ENCODE measurements at regions not wholly inside any gene's neighbourhood (a gene's known extent, or its start where the extent isn't known, plus 50 kb on each side); places are given as distances from the start of the nearest gene placed in this dataset.

DNA sequence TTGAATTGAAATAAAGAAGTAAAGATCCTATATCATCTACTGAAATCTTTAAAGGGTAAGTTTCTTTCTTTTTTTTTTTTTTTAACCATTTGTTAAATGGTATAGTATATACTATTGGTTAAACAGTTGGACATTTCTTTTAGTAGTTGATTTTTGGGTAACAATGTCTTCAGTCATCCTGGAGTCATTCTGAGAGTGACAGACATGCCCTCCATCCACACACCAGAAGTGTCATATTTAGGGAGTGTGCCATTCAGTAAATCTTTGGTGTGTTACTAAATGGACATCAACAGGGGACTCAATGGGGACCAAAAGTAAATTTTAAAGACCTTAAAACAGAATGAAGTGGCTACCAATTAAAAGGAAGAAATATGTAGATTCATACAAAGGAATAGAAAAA lies 50.8 kb upstream of the SLC39A10 start:
- DNase-seq = no peak

DNA sequence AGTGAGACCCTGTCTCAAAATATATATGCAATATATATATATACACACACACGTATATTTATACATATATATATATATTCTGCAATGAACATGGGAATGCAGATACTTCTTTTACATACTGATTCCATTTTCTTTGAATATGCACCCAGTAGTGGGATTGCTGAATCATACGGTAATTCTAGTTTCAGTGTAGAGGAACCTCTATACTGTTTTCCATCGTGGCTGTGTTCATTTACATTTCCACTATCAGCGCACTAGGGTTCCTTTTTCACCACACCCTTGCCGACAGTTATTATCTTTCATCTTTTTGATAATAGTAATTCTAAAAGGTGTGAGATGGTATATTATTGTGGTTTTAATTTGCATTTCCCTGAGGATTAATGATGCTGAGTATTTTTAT lies 52.3 kb upstream of the SLC39A10 start:
- DNase-seq = no peak

DNA sequence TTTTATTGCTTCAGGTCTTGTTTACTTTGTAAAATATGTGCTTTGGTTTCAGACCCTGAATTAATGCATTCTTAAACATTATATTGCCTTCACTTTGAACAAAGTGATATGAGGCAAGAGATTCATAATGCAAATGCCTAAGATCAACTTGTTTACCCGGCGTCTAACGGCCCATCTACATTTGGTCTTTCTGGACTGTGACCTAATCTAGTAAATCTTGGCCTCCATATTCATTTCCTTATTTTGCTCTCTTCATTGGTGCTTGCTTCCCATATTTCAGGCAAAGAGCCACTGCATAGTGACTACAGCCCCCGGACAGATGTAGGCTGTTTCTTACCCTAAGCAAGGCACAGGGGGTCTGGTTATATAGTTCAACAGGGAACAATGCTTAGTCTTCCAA lies 53.0 kb upstream of the SLC39A10 start:
- DNase-seq = no peak

DNA sequence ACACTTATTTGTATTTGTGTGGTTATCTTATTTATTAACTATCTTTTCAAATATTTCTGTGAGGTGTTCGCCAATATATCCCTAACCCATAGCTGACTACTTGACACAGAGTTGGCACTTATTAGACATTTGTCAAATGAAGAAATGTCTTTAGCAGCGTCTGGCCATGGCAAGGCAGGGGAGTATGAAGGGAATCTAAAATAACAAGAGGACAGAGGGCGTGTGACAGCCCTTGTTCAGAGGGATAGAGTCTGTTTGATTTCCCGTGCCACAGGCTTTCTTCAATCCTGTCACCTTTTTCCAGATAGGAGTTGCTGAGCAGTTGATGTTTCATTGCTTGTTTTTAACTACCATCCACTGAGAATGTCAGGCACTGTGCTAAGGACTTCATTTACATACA lies 53.6 kb upstream of the SLC39A10 start:
- DNase-seq = no peak

DNA sequence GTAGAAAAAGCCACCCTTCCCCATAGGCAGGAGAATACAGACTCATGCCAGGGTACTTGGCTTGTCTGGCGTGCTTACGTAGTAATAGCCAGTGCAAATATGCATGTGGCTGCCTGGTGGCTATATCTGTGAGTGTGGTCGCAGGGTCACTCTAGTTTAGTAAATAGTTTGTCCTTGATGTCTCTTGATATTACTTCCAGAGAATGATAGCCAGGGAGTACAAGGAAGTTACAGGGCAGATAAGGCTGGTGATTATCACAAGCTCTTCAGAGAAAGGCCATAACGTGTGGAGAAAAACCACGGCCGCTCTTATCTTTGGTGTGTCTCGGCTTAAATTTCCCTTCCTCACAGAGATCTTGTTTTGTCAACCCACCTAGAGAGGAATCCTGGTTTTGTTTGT lies 54.3 kb upstream of the SLC39A10 start:
- no peak for DNase-seq

DNA sequence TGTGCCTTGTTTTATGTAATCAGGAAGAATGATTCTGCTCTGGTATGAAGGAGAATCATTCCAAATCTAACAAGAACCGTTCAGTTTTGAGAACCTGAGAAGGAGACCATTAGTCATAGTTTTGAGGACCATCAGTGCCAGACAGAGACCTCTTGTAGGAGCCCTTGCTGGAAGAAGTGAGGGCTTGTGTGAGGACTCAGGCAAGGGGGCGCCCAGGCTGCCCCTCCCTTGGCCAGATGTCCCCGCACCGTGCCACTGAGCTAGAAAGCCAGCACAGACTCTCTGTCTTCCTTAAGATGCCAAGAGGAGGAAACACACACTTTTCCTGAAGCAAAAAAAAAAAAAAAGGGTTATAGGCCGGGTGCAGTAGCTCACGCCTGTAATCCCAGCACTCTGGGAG lies 55.7 kb upstream of the SLC39A10 start:
- no peak for DNase-seq

DNA sequence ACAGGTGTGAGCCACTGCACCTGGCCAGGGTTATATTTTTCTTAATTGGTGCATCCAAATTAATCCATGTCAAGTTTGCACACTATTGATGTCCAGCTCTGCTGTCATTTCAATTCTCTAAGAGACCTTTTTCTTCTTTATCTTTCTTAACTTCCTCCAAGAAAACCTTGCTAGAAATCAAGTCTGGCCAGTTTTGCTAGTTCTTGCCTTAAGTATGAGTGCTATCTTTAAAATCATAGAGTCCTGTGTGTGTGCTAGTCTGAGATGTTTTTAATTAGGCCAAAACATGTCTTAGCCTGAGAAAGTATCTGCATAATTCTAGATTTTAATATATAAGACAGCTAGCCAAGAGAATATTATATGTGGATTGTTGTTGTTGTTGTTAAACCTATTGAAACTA lies 56.2 kb upstream of the SLC39A10 start:
- DNase-seq = no peak

DNA sequence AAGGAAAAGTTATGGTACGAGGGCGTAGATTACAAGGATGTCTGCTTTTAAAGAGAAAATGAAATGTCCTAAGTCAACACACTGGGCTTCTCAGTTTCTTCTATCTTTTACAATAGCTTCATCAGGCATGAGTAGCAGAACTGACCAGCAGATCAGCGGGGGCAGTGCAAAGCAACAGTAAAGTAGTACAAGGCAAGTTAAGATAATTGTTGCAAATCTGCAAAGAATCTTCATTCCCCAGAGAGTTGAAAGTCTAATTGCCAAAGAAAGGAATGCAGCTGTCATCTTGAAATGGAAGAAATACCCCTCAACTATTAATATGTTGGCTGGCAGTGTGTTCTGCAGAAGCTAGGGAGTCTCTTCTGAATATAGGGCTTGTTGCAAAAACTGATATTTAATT lies 60.2 kb upstream of the SLC39A10 start:
- no peak for DNase-seq

DNA sequence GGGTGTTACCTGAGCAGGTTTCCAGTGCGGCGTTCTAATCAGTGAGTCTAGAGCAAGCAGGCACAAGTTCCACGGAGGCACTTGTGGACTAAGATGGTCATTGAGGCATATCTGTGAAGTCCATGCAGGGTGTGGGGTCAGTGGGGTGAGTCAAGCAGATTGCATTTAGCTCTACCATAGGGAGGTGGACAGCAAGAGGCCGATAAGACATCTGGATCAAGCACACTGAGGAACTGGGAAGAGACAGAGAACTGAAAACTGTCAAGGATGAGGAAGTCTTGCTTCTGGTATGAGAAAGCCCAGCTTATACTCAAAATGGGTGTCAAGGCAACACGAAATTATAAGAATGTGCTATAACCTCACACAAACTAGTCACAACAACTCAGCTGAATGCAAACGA lies 61.2 kb upstream of the SLC39A10 start:
- DNase-seq = no peak

DNA sequence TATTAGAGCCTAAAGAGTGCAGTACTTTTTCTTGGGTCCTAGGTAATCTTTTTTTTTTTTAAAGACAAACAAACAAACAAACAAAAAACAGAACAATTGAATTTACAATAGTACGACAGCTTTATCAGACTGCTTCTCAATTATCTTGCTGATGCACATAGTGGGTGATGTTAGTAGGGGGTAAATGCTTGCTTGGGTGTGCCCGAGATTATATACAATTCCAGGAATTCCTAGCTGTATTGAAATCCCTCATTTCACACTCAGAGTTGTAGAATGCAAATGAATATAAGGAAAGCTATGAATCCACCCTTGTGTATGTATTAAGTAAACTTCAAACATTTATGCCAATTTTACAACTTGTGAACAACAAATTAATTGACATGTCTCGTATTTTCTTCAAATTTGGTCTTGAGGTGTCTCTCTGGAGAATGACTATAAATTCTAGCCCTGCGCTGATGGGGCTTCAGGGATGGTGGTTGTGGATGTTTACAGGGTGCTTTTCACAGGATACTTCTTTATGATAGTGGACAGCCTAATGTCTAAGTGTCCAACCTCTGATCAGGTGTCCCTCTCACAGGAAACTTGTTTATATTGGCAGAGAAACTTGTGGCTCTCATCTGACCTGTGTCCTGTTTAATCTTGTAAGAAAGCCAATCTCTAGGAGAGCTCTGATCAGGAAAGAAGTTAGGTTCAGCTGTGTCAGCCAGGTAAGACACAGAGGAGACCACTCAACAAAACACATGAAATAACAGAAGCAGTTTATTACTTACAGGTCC lies 61.9 kb upstream of the SLC39A10 start:
- DNase-seq = no peak

DNA sequence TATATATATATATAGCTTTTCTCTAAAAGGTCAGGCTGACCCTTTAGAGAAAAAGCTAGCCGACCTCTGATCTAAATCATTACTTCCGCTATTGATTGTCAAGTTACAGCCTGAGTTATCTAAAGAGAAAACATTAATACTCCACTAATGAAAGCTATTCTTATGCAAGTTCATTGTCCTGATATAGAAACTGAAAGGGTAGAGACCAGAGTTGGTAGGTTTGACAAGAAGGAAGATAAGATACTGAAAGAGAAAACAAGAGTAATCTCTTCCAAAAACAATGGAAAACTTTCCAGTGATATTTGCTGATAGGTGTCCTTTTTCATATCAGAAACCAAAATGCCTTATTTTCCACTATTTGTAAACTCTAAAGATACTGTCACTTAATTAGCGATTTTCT lies 62.8 kb upstream of the SLC39A10 start:
- no peak for DNase-seq

DNA sequence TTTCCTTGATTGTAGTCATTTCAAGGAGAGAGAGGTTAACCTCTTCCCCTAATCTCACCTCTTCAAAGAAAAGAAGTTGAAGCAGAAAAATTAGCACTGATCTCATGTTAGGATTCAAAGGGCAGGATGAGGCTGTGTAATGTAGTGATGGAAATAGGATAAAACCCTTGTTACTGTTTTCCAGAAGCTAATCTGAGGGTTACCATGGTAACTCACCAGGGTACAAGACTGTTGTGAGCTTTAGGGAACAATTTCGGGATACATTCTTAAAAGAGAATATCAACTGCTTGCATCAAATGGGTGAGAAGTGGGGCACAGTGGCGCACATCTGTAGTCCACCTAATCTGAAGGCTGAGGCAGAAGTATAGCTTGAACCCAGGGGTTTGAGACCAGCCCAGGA lies 64.9 kb upstream of the SLC39A10 start:
- DNase-seq = no peak

DNA sequence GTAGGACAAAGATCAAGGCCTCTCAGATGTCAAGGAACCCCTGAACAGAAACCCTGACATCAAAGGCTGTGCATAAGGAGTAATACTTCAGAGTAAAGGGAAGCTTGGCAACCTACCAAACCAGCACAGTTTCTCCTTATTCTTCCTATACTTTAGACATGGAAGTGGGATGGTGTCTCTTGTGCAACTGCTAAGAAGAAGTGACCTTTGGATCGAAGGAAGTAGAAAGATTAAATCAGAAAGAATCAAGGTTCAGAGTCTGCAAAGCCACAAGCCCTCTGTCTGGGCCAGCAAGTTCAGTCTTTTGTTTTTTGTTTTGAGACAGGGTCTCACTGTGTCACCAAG lies 66.2 kb upstream of the SLC39A10 start:
- no peak for DNase-seq

DNA sequence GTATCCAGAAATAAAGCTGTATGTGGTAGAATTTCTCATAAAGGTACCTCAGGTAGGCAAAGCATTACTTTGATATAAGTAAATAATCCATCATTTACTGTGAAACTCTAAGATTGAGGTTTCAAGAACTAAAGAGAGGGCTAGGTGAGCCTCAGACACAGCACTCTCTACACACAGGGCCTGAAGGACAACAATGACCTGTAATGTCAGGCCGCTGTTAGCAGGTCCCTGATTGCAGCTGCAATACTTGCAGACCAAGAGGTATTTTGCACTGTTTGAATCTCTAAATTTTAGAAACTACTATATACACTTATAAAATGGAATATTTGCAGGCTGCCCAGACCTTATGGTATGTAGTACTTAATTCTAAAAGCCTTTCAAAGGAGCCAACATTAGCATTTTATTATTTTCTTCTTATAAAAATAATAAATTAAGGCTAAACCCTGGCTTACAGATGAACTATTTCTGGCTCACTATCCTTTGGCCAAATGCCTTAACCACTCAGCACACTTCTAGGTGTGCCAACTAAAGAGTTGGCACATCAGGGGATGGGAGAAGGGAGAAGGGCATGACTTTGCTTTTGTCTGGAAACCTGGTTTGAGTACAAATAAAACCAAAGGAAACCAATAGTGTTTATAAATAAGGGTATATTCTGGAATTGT lies 66.7 kb upstream of the SLC39A10 start:
- DNase-seq = no peak

DNA sequence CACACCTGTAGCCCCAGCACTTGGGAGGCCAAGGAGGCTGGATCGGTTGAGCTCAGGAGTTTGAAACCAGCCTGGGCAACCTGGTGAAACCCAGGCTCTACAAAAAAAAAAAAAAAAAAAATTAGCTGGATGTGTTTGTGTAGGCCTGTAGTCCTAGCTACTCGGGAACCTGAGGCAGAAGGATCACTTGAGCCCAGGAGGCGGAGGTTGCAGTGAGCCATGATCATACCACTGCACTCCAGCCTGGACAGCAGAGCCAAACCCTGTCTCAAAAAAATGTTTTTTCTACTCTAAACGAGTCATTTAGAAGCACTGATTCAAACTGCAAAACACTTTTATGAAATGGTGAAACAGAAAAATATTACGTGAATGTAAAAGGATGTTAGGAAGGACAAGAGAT lies 69.1 kb upstream of the SLC39A10 start:
- no peak for DNase-seq

DNA sequence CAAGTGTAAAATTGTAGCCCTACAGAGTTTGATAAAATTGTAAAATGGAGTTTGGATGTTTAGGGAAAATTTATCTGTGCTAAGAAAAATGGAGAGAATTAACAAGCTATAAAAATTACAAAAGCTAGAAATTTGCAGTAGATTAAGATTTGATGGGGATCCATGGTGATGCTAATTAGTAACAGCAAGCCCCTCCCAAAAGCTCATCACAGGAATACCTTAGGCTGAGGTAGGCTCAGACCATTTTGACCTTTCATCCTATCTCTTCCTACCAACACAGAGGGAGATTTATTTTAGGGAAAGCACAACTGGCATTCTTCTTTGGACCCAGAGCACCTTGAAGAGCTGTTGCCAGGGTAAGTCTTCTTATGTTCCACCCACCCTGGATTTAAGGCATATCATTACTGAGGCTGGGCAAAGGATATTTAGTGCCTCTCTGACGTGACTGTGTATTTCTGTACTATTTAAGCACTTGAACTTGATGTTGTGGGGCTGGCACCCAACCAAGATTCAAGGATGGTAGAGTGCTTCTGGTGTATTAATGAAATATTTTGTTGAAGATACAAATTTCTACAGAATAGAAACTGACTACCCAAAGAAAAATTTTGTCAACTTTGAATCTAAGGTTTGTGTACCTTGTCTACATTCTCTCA lies 70.8 kb upstream of the SLC39A10 start:
- DNase-seq = no peak

DNA sequence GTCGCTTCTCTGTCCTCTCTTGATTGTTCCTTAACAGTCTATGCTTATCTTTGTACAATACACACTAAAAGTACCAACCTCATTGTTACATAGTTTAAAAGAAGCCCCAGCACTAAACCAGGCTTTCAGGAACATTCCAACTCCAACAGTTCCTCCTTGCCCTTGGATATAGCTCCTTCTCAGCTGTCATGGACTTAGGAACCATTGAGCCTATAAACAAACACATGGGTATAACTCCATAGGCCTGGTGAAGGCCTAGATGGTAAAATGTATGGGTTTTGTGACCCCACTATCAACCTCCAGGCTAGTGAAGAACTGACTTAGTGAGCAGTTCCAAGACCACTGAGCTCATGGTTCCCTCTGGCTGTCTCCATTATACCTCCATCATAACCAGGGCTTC lies 74.8 kb upstream of the SLC39A10 start:
- DNase-seq = no peak

DNA sequence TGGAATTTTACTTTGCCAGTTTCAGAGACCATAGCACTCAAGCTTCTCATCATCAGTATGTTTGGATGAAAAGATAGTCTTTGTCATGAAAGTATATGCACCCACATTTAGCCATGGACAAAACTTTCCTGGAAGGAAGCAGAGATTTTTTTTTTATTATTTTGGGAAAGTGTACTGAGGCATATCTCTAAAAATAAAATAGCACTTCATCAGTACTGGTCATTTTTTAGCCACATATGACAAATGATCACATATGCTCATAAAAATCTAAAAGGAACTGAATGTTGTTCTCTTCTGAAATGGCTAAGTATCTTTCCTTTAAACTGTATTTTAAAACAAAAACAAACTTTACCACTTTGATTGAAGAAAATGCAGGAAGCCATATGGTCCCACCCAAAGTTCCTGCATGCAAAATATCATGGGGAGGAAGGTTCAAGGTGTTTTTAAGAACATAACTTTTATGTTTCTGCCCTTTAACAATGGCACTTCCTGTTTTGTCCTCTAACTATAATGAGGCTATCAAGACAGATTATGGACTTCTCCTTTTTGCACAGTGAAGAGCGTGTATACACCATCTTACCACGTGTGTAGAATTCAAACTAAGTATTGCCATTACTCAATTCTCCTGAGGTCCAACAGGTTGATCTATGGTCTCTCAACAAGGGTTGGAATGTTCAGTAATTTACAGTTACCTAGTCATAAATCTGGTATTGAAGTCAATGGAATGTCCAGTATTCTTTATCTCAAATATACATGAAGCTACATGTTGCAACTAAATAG lies 77.1 kb upstream of the SLC39A10 start:
- DNase-seq = no peak

DNA sequence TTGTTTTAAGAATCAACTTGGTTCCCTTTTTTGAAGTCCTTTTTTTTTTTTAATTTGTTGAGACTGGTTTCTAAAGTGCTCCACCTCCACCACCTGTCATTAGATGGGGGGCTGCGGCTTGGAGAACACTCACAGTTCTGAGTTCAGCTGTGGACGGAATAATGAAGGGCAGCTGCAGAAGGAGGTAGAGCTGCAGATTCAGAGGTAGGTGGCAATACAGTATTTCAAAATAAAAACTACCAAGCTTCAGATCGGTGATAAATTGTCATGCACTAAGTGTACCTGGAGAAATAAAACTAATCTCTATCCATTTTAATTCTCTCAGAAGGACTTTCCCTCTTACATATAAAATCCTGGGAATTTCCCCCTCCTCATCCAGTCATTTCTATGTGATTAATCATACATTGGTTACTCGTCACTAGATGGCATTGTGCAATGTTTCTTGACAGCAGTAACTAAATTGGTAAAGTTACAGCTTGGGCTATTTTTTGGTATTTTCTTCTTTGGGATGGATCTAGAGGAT lies 81.1 kb upstream of the SLC39A10 start:
- DNase-seq = no peak

DNA sequence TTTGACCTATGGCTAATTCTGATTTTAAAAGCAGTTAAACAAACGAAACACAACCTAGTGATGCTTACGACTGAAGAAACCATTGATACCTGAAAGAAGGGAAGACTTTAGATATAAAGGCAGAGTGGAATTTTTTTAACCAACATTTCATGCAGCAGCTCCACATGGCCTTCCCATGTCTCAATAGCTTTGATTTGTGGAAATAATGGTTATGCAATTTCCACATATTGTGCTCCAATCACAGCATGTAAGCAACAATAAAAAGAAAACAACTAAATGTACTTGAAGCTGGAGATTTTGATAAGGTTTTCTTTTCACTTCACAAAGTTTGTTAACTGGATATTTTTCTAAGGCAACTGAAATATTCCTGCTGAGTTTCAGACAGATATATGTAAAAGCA lies 82.0 kb upstream of the SLC39A10 start:
- no peak for DNase-seq

DNA sequence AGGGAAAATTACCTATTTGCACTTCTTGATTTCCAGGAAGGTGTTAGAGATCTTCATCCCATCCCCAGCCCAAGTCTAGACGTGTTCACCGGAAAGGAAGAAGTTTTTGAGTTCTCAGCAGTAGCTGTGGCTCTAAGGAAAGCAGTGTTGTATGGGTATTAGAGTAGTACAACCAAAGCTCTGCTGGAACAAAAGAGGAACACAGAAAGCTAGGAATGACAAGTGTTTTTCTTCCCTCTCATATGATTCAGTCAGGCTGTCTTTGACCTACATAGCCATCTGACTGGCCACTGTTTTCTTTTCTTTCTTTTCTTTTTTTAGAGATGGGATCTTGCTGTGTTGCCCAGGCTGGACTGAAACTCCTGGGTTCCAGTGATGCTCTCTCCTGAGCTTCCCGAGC lies 82.7 kb upstream of the SLC39A10 start:
- no peak for DNase-seq

DNA sequence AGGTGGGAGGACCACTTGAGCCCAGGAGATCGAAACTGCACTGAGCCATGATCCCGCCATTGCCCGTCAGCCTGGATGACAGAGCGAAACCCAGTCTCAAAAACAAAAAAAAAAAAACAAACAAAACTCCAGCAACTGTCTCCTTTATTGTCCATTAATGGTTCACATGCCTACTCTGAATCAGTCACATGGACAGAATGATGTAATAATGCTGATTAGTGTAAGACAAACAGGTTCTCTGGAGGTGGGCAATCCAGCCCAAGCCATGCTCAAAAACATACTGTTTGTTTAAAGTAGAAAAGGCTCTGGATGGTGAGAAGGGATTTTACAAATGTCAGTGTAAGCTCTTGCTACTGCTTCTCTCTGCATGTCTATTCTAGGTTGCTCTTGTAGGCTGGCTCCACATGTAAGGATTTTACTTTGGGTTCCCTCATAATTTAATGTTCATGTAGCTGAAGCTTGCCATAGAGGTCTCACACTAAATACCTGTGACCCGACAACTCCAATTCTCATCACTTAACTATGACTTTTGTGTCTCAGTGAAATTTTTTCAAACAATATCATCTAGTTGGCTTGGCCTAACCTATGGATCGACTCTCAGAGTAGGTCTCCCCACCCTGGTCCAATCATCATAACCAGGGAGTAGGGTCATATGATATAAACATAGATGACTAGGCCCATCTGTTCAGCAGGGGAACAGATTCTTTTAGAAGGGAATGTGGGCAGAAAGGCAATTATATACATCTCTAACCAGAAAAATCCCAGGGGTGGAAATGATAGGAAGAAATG lies 83.9 kb upstream of the SLC39A10 start:
- DNase-seq = no peak

DNA sequence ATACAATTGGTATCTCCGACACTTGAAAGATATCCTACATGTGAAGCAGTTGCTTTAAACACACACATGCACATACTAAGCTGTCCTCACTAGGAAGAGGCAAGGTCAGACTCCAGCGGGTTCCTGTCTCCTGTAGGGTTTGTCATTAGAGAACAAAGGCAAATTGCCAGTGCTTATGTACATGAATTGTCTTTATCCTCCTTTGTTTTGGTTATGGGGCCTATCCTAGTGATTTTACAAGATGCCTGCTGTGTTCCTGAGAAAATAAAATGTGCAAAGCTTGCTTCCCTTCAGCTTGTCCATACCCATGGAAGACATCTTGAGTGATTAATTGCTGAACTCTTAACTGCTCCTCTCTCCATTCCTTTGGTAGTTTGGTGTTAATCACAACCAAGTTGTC lies 86.7 kb upstream of the SLC39A10 start:
- no peak for DNase-seq

All from DMS 273 treated with DMSO at 0.1 percent for 48 hours (cell line).